ENCODE measurements at regions not wholly inside any gene's neighbourhood (a gene's known extent, or its start where the extent isn't known, plus 50 kb on each side); places are given as distances from the start of the nearest gene placed in this dataset.

DNA sequence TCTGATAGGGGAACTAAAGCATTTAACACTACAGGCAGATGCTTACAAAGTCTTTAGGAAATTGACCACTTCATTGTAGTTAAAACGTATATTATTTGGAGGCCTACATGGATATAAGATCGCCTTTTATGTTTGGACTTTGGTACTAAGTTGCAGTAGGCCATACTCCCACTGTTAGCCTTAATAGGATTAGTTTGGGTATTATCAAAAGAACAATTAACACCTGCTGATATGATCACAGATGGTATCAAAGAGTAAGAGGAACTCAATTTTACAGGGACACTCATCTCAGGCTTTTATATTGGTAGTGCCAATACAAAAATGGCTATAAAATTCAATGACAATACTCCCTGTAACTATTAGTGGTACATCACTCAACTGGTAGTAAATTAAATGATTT lies 1183.0 kb downstream of the MAT2B start:
- no peak for DNase-seq (ENCODE audit: low spot score)

DNA sequence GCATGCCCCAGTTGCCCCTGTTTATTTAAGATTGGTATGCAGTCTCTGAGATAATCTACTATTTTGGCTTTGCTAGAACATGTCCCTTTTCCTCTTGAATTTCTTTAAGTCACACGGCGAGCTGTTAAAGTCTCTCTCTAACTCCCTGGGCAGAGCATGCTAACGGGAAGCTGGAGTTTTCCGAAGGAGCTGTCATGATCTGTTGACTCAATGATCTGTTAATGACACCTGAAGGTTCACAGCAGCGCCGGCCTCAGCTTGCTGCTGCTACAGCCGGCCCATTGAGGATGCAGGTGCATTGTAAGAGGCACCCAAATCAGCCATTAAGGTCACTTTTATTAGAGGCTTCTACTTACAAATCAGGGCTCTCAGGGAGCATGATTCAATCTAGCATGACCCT lies 1203.4 kb downstream of the MAT2B start:
- DNase-seq (ENCODE audit: low spot score), result no peak

DNA sequence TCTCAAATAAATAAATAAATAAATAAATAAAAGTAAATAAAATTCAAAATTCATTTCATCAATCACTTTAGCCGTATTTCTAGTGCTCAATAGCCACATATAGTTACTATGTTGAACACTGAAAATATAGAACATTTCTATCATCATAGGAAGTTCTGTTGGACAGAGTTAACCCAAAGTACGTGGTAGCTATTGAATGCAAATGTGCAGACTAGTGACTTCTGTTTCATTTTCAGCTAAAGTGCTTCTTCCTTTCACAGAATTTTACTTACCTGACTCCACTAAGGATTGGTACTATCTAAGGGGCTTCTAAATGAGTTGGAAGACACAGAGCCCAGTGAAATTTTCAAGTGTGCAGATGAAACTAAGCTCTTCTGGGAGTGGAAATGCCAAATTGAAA lies 1208.3 kb downstream of the MAT2B start:
- no peak for DNase-seq (ENCODE audit: low spot score)

GRCh38 chr5:164721116-164721515 lies 1215.7 kb downstream of the MAT2B start:
- no peak for DNase-seq (ENCODE audit: low spot score)

GRCh38 chr5:164721656-164722055 lies 1216.2 kb downstream of the MAT2B start:
- DNase-seq (ENCODE audit: low spot score), result no peak

- no peak for DNase-seq (ENCODE audit: low spot score)
Measured at GRCh38 chr5:164722702-164723101, 1217.3 kb downstream of the MAT2B start.

DNA sequence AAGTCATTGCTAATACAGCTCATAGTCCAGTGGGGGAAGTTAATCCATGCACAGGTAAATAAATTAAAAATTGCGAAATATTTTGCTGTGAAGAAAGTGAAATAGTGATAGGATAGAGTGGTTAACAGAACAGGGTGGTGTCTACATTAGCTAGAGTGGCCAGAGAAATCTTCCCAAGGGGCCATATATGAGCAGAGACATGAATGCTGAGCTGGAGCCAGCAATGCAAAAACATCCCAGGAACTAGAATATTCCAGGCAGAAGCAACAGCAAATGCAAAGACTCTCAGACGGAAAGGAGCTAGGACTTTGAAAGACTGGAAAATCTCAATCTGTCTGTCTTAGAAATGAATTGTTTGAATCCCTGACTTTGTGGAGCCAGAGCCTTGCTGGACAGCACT lies 1221.6 kb downstream of the MAT2B start:
- no peak for DNase-seq (ENCODE audit: low spot score)

- no peak for DNase-seq (ENCODE audit: low spot score)
Measured at GRCh38 chr5:164728733-164729132, 1223.3 kb downstream of the MAT2B start.

DNA sequence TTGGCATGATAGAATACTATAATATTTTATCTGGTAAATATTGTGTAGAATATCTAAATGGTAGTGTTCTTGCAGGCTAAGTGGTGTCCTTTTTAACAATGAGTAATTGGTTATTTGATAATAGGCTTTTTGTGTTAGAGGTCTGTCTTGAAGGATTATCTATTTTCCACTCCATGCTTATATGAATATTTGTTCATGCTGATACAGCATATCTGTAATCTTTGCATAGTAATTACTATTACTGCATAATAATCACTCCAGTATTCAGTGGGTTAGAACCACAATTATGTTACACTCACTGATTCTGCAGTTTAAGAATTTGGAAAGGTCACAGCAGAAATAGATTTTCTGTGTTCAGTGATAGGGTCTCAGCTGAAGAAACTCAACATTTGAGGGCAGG lies 1229.9 kb downstream of the MAT2B start:
- no peak for DNase-seq (ENCODE audit: low spot score)

GRCh38 chr5:164741376-164741775 lies 1236.0 kb downstream of the MAT2B start:
- no peak for DNase-seq (ENCODE audit: low spot score)

DNA sequence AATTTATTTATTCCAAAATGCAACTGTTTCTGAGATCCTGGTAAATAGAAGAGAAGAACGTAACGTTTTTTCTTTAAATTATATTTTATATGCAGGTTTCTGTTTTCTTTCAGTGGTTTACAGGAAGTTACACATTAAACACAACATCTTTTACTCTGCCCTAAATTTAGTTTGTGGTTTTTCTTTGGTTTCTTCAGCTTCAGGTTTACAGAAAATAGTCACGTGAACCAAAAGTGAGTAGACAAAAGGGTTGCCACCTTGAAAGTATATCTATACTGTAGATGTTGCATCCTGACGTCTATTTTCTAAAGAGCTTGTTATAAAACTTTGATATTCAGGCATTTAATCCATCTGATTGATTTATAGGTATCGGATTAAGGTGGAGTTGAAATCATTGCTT lies 1236.6 kb downstream of the MAT2B start:
- DNase-seq (ENCODE audit: low spot score), result no peak

- DNase-seq (ENCODE audit: low spot score), result no peak
Measured at GRCh38 chr5:164746723-164747122, 1241.3 kb downstream of the MAT2B start.

- no peak for DNase-seq (ENCODE audit: low spot score)
Measured at GRCh38 chr5:164747371-164747770, 1242.0 kb downstream of the MAT2B start.

DNA sequence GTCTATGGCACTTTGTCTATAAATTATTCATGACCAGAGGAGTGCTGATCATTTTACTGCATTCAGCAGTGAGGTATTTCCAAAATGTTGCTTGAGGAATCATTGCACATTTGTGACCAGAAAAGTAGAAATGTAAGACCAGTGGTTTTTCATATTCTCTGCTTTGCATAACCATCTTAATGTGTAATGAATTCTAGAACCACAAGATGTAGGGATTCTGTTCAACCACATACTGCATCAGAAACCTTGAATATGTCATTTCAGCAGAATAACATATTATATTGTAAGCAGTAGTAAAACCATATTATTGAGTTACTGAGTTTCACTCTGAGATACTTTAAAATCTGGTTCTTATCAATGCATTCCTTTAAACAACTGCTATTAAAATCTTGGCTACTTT lies 1243.4 kb downstream of the MAT2B start:
- DNase-seq (ENCODE audit: low spot score), result no peak

DNA sequence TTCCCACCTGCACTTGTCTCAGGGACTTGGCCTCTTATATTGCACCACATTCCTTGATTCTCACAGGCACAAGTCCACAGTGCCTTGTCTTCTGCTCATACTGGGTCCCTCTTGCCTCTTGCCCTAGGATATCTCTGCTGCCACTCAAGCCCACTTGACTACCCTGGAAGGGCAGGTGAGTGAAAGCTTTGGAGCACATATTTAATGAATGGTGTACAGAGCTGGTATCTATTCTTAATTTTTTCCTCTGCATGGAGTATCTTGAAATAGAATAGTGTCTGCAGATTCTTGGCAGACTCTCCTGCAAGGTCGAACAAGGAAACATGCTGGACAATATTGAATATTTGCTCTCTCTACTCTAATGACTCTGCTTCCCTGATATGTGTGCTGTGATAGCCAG lies 1248.0 kb downstream of the MAT2B start:
- DNase-seq (ENCODE audit: low spot score), result no peak

- no peak for DNase-seq (ENCODE audit: low spot score)
Measured at GRCh38 chr5:164763206-164763605, 1257.8 kb downstream of the MAT2B start.

GRCh38 chr5:164772122-164772521 lies 1266.7 kb downstream of the MAT2B start:
- DNase-seq (ENCODE audit: low spot score), result no peak

DNA sequence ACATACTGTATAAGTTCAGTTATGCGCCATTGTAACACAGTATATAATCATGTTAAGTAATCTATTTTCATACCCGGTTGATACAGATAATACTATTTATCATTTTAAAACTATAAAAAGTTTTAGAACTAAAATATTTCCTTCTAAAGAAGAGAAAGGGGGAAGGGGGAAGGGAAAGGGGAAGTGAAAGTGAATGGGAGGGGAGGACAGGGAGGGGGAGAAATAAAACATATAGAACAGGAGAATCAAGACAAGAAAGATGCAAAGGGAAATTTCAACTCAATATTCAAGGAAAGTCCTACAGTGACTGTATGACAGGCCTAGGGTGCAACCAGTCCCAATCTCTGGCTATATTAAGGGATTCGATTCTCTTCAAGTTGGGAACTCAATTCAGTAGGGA lies 1278.8 kb downstream of the MAT2B start:
- no peak for DNase-seq (ENCODE audit: low spot score)

DNA sequence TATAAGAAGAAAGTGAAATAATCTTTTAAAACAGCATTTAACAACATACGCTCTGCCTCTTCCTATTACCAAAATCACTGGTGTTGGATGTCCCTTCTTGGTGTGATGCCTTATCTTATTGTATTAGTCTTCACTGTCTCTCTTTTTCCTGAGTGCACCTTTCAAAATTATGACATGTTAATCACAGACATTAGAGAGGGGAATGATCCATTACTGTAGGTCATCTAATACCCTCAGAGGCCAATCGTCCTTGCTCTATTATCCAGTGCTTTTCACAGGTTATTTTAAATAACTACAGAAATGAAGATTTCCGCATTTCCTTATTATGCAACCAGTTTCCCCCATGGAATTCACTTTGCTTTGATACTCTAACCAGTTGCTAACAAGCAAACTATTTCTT lies 1292.7 kb downstream of the MAT2B start:
- no peak for DNase-seq (ENCODE audit: low spot score)

GRCh38 chr5:164799391-164799790 lies 1294.0 kb downstream of the MAT2B start:
- DNase-seq (ENCODE audit: low spot score), result no peak

- no peak for DNase-seq (ENCODE audit: low spot score)
Measured at GRCh38 chr5:164801910-164802309, 1296.5 kb downstream of the MAT2B start.

DNA sequence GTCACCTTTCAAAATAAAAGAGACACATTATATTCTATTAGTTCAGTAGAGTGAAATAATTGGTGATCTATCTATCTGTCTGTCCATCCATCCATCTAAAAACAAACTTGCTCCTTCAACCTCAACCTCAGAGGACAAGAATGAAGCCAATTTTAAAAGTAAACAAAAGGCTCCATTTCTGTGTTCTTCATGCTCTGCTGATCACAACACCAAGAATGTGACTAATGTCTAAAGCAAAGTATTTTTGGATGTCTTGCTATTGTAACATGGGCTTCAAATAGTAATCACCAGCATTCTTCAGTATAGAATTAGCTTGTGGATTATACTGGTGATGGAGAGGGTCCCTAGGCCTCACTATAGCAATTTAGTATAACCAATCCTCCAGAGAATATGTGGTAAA lies 1304.4 kb downstream of the MAT2B start:
- no peak for DNase-seq (ENCODE audit: low spot score)

DNA sequence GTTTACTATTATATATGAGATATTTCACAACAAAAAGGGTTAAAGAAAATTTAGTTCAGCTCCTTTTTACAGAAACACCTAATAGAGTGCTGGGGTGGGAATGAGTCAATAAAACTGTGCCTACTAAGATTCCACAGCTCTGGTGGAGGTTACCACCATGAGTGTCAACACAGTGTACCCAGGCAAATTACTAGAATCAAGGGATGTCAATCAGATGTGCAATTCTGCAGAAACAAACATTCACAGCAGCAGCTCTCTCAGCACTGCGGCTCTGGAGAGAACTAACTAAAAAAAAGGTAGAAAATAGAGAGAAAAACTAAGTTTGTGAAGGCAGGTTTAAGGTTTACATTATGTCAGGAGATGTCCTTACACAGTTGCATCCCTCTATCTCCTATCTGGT lies 1313.0 kb downstream of the MAT2B start:
- no peak for DNase-seq (ENCODE audit: low spot score)

- DNase-seq (ENCODE audit: low spot score), result no peak
Measured at GRCh38 chr5:164824671-164825070, 1319.3 kb downstream of the MAT2B start.

DNA sequence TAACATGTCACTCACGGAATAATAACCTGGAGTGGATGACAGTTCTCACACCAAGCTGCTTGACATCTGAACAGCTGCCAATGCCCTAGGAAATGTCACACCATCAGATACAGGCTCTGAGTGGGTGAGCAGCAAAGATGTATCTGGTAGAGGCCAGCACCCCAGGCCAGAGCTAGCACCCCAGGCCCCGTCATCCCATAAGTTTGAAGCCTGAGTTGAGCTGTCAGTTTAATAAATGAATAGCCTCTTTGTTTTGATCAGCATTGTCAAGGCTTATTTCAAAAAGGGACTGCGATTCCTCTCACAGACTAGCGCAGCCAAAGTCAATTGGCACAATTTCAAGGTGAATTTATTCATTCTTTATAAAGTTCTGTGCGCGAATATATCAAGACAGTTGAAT lies 1327.1 kb downstream of the MAT2B start:
- peak; percentile 4 for DNase-seq (ENCODE audit: low spot score)
